ENCODE measurements at regions not wholly inside any gene's neighbourhood (a gene's known extent, or its start where the extent isn't known, plus 50 kb on each side); places are given as distances from the start of the nearest gene placed in this dataset.
"Not testable (repeated sequence)": the region's sequence is repeated elsewhere in the genome, so short reads cannot be mapped to it uniquely, and the experiment has no call there.

- DNase-seq (ENCODE audit: low read depth, low spot score): not testable (repeated sequence)
Measured at GRCh38 chr18:64725657-64726056, 576.8 kb upstream of the LINC00305 start.

DNA sequence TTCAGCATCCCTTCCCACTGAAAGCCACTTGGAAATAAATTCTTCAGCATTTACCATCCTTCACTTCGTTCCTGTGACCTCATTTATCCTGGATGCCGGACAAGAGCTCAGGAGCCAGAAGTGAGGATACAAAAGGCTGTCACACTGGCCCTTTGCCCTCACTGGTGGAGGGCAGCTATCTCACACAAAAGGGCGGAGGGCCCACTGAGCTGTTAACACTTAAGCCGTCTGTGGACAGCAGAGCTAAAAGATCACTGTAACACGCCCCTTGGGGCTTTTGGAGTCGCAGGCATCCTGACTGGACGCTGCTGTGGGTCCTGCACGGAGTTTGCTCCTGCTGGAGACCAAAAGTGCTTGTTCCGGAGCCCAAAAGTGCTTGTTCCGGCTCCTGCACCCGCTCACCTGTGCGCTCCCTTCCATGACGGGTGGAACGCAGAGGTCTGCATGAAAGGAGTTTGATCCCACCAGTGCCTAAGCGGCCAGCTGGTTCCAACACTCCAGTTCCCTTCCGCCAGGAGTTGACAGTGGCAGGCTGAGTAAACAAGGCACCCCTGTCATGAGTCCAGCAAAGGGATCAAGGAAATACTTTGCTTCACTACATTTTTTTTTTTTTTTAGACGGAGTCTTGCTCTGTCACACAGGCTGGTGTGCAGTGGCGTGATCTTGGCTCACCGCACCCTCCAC, 572.0 kb upstream of the LINC00305 start:
- DNase-seq (ENCODE audit: low read depth, low spot score): no peak

GRCh38 chr18:64718808-64719207, 569.9 kb upstream of the LINC00305 start:
- DNase-seq (ENCODE audit: low read depth, low spot score): no peak

GRCh38 chr18:64717026-64717425, 568.1 kb upstream of the LINC00305 start:
- DNase-seq (ENCODE audit: low read depth, low spot score): peak; percentile 1

DNA sequence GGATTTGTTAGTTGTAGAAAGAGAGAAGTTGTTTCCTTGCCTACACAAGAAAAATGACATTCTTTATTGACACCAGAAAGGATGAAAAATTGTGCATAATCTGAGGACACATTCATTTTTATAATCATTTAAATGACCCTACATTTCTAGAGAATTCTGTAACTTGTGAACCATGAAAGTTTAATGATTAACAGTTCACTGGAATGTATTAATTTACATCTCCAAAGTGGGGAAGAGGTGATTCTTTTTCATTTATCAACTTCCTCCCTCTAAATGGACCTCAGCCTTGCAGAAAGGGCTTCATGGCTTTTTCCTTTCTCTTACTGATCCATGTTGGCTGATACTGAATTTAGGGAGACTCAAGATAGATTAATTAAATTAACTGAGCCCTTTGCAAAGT, 565.2 kb upstream of the LINC00305 start:
- DNase-seq (ENCODE audit: low read depth, low spot score): no peak

DNA sequence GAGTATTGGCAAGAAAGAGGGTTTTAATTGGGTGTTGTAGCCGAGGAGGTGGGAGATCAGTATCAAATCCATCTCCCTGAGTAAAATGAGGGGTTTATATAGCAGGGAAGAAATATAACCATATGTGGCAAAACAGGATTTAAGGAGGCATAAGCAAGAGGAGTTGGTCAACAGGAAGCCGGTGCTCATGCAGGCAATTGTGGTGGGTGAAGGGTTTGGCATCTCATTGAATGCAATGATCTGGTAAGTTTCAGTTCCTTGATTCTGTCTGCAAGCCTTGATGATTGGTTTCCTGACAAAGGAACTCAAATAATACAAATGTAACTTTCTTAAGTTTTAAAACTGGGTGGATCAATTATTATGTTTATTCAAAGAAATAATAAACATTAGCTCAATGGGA, 564.4 kb upstream of the LINC00305 start:
- no peak for DNase-seq (ENCODE audit: low read depth, low spot score)

DNA sequence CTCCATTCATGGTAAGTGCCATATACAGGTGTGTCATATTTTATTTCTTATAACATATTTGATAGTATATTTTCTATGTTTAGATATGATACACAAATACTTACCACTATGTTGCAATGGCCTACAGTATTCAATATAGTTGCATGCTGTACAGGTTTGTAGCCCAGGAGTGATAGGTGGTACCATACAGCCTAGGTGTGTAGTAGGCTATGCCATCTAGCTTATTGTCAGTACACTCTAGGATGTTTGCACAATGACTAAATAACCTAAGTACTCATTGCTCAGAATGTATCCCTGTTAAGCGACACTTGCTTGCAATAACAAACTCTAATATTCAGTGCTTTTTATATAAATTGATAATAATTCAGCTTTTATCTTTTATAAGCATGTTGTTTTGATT, 563.1 kb upstream of the LINC00305 start:
- no peak for DNase-seq (ENCODE audit: low read depth, low spot score)

GRCh38 chr18:64710105-64710861, 561.4 kb upstream of the LINC00305 start:
- DNase-seq (ENCODE audit: low read depth, low spot score): peak; percentile 2

- DNase-seq (ENCODE audit: low read depth, low spot score): no peak
Measured at GRCh38 chr18:64707052-64707451, 558.2 kb upstream of the LINC00305 start.

DNA sequence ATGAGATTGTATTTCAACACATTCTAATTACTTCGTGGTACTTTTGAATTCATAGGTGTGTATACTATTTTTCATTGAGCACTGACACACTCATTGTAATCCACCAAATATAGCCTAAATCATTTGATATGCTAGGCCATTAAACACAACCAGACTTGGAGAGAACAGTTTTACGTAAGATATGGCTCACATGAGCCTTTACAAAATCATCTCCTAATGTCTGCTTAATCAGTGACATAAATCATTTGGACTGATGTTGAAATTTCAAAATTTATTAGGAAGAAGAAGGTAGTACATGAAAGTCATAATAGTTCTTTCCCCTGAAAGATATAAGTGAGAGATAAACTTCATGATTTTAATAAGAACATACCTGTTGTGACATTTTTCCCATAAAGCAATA, 550.2 kb upstream of the LINC00305 start:
- no peak for DNase-seq (ENCODE audit: low read depth, low spot score)

- DNase-seq (ENCODE audit: low read depth, low spot score): no peak
Measured at GRCh38 chr18:64695851-64696553, 547.1 kb upstream of the LINC00305 start.

DNA sequence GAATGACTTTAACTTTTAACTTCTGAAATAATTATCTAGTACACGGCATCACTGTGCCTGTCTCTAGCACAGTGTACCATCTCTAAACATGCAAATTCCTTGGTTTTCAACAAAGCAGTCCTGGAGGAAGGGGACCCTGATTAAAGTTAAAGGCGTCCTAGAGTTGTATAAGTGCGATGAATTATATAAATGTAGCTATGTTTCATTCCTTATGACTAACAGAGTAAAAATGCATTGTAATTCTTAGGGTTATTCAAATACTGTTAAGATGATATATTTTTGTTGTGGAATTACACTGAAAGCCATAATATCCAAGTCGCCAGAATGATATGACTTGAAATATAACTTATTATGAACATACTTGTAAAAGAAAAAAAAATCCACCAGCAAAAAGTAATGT, 544.9 kb upstream of the LINC00305 start:
- DNase-seq (ENCODE audit: low read depth, low spot score): peak; percentile 36

GRCh38 chr18:64692826-64693225, 543.9 kb upstream of the LINC00305 start:
- DNase-seq (ENCODE audit: low read depth, low spot score): peak; percentile 11

DNA sequence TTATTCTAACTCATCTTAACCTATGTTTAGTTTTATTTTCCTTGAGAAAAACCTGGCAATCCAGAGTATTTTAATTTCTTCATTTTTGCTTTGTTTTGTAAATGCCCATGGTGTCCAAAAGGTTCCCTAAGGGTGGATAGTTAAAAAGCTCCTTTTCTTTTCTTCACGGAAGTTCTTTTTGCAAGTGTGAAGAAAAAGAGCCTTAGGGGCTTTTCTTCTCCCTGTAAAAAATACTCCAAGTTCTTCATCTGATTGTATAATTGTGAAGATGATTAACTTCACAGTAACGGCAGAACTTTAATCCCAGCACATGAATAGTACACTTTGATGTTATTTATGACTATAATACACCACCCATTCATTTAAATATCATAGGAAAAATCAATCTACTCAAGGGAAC, 530.2 kb upstream of the LINC00305 start:
- no peak for DNase-seq (ENCODE audit: low read depth, low spot score)

- DNase-seq (ENCODE audit: low read depth, low spot score): no peak
Measured at GRCh38 chr18:64678048-64678447, 529.2 kb upstream of the LINC00305 start.

DNA sequence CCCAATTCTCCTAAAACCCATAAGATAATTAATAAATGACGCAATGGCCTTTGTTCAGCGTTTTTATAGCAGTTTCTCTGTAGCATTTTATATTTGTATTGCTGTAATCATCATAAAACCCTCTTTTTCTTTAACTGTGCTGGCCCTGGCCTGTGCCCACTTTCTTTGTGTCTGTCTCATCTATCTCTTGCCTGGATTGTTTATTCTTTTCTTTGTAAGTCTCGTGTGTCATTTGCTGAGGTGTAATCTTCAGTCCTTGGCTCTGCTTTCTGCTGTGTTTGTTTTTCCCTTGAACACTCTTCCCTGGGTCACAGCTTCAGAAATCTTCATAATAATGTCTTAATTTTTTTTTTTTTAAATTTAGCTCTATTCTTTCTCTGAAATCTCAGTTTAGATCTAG, 525.8 kb upstream of the LINC00305 start:
- no peak for DNase-seq (ENCODE audit: low read depth, low spot score)

- not testable (repeated sequence) for DNase-seq (ENCODE audit: low read depth, low spot score)
Measured at GRCh38 chr18:64671293-64671692, 522.4 kb upstream of the LINC00305 start.

DNA sequence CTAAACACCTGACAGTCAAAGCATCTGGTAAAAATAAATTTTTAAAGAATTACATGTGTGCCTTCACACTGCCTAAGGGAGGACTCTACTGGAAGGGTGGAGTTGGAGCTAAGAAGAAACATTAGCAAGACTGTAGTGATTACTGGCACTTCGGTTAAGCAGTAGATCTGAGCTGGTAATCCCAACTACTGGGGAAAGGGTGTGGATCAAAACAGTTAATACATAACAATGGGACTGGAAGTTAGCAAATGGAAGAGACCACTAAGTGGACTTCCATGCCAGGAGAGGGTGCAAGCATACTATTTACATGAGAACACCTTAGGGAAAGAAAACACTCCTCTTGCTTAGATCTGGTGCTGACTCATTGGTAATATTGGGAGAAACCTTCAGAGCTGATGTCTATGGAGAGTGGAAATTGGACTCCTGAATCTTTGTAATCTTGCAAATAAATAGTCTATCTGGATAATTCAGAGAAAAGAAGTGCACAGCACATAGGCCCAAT, 519.6 kb upstream of the LINC00305 start:
- DNase-seq (ENCODE audit: low read depth, low spot score): no peak

GRCh38 chr18:64663086-64663485, 514.2 kb upstream of the LINC00305 start:
- DNase-seq (ENCODE audit: low read depth, low spot score): no peak

DNA sequence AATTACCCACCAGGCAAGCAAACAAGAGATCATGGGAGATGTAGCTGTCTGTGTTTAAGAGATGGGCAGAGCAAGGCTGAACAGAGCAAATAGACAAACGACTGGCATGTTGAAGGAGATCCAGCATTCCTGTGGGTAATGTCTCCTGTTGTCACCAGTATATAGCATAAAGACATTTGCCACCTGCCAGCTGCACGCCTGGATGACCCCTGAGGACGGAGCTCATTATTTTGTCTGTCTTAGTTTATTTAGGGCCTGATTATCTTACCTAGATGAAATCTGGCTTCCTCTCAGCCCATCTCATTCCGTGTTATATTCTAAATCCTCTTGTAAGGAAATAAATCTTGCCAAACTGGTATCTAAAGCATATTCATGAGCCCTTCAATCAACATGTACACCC, 510.3 kb upstream of the LINC00305 start:
- no peak for DNase-seq (ENCODE audit: low read depth, low spot score)

DNA sequence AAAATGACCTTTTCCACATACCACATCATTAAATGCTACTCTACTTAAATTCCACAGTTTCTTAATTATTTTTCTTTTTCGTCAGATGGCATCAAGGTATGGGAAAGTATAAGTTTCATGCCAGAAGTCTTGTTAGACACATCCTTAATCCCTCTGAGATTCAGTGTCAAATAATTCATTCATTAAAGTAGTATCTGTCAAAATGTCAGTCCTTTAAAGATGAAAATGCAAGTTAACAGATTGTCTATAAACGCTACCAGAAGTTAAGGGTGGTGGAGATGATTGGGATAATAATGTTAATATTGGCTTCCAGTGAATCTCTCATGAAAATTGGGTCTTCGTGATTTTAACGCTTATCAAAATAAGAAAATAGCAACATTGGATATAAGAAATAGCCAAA, 504.2 kb upstream of the LINC00305 start:
- no peak for DNase-seq (ENCODE audit: low read depth, low spot score)

GRCh38 chr18:64650068-64650467, 501.2 kb upstream of the LINC00305 start:
- DNase-seq (ENCODE audit: low read depth, low spot score): no peak
